Lower leg skin (tissue), 3 donors: ENCODE measurements at regions not wholly inside any gene's neighbourhood (a gene's known extent, or its start where the extent isn't known, plus 50 kb on each side); places are given as distances from the start of the nearest gene placed in this dataset.

ENCODE experiments used
- POLR2A ChIP-seq, 2 donors: fragments of 450-650 bp; IDR thresholded peaks; one replicate each; pipeline ENCODE4 v1.6.1; 2016 to 2017; ENCODE audit warnings: antibody characterized with exemption in 2 of 2, mild to moderate bottlenecking in 1 of 2, moderate library complexity in 1 of 2
- TF ChIP-seq, protein P1 (sequence below), 3 donors: fragments of 450-650 bp; IDR thresholded peaks; one replicate each; pipeline ENCODE4 v1.5.1; 2016; ENCODE audit warnings: antibody characterized with exemption in 3 of 3, mild to moderate bottlenecking in 3 of 3, moderate library complexity in 2 of 3

DNA sequence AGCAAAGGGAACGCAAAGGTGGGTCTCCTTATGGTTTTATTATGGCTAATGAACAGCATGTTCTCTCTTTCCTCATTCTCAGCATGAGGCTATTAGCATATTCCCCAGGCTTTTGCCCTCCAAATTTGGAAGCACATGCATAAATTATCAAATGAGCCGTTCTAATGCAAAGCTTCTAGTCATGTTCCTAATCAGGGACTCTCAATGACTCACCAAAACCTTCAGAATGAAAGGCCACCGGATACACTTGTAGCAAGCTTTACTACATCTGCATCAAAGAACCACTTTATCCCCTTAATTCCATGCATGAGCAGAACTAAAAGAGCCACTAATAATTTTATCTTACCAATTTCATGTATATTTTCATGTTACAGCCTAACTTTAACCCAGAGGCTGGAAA lies 310.5 kb downstream of the LRATD1 start:
- TF ChIP-seq, protein P1, sequence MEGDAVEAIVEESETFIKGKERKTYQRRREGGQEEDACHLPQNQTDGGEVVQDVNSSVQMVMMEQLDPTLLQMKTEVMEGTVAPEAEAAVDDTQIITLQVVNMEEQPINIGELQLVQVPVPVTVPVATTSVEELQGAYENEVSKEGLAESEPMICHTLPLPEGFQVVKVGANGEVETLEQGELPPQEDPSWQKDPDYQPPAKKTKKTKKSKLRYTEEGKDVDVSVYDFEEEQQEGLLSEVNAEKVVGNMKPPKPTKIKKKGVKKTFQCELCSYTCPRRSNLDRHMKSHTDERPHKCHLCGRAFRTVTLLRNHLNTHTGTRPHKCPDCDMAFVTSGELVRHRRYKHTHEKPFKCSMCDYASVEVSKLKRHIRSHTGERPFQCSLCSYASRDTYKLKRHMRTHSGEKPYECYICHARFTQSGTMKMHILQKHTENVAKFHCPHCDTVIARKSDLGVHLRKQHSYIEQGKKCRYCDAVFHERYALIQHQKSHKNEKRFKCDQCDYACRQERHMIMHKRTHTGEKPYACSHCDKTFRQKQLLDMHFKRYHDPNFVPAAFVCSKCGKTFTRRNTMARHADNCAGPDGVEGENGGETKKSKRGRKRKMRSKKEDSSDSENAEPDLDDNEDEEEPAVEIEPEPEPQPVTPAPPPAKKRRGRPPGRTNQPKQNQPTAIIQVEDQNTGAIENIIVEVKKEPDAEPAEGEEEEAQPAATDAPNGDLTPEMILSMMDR (IDR thresholded peaks at IDR 0.05) = no peak
- no peak for TF ChIP-seq POLR2A (IDR thresholded peaks at IDR 0.05)
